ENCODE measurements at regions not wholly inside any gene's neighbourhood (a gene's known extent, or its start where the extent isn't known, plus 50 kb on each side); places are given as distances from the start of the nearest gene placed in this dataset.

DNA sequence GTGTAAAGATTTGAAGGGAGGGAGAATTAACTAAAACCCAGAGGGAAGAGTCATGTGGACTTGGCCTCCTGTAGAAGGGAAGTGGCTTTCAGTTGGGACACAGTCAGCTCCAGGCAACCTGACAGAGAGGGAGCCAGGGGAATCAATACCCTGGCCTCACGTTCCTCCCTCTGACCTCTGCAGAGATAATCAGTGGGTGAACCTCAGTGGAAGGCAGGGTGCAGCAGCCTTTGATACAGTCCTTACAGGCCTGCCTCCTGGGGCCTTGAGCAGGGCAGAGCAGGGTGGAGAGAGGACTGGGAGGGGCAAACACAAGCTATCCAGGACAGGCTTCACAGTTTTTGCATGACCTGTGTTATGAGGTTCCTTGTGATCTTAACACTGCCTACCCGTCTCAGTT, 61.9 kb upstream of the GPBP1 start:
- Mint-ChIP-seq H3K4me3 (ENCODE audit: unreplicated experiment) (no peak overlapping the region), H3K4me1 (ENCODE audit: insufficient read depth, unreplicated experiment) (no peaks in the 10 kb centered on the region), H3K27ac (ENCODE audit: low read depth, unreplicated experiment) (no peak overlapping the region), H3K9me3 (ENCODE audit: unreplicated experiment) (no peaks in the 10 kb centered on the region), H3K36me3 (ENCODE audit: insufficient read depth, unreplicated experiment) (no peaks in the 10 kb centered on the region), H3K27me3 (ENCODE audit: insufficient read depth, unreplicated experiment) (no peaks in the 10 kb centered on the region)
- intact Hi-C loops (cut with micrococcal nuclease), result no loop called here
- ChIA-PET CTCF (interaction anchor here (0.8 to 1.3 kb wide), 3 partner anchors 16 to 251 kb away, joined by 3 to 4 read pairs (median 3); no protein-coding TSS in a partner anchor), POLR2A (no interaction called here)
- TF ChIP-seq, protein P1, sequence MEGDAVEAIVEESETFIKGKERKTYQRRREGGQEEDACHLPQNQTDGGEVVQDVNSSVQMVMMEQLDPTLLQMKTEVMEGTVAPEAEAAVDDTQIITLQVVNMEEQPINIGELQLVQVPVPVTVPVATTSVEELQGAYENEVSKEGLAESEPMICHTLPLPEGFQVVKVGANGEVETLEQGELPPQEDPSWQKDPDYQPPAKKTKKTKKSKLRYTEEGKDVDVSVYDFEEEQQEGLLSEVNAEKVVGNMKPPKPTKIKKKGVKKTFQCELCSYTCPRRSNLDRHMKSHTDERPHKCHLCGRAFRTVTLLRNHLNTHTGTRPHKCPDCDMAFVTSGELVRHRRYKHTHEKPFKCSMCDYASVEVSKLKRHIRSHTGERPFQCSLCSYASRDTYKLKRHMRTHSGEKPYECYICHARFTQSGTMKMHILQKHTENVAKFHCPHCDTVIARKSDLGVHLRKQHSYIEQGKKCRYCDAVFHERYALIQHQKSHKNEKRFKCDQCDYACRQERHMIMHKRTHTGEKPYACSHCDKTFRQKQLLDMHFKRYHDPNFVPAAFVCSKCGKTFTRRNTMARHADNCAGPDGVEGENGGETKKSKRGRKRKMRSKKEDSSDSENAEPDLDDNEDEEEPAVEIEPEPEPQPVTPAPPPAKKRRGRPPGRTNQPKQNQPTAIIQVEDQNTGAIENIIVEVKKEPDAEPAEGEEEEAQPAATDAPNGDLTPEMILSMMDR (IDR thresholded peaks at IDR 0.05; ENCODE audit: unreplicated experiment), result no peak
- DNase-seq (ENCODE audit: unreplicated experiment), result no peak
- BruUV-seq (replicated peaks), result no TSS peak

DNA sequence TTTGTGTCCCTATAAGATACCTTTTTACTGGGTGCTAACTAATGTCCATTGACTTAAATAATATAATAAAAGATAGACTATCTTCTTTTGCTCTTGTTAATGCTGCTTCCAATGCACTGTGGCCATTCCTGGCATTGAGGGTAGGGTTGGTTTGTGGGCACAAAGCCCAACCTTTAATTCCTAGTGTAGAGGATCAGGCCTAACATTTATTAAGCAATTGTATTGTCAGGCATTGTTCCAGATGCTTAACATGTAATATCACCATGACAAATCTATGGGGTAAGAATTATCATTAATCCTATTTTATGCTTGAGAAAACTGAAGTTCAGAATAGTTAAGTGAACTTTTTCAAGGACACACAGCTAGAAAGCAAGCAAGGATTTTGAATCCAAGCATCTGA, 60.4 kb upstream of the GPBP1 start:
- TF ChIP-seq, protein P1 (IDR thresholded peaks at IDR 0.05; ENCODE audit: unreplicated experiment), result no peak
- intact Hi-C loops (cut with micrococcal nuclease), result no loop called here
- H3K27ac Mint-ChIP-seq (ENCODE audit: low read depth, unreplicated experiment), result peak overlapping the region; percentile 55
- H3K27me3 Mint-ChIP-seq (ENCODE audit: insufficient read depth, unreplicated experiment), result no peaks in the 10 kb centered on the region
- no peak overlapping the region for H3K4me3 Mint-ChIP-seq (ENCODE audit: unreplicated experiment)
- BruUV-seq (replicated peaks), result no TSS peak
- no peaks in the 10 kb centered on the region for H3K9me3 Mint-ChIP-seq (ENCODE audit: unreplicated experiment)
- H3K4me1 Mint-ChIP-seq (ENCODE audit: insufficient read depth, unreplicated experiment), result no peaks in the 10 kb centered on the region
- H3K36me3 Mint-ChIP-seq (ENCODE audit: insufficient read depth, unreplicated experiment), result no peaks in the 10 kb centered on the region
- CTCF ChIA-PET, result interaction anchor here (0.6 kb wide), 1 partner anchor 212 kb away, joined by 3 read pairs; no protein-coding TSS in a partner anchor
- DNase-seq (ENCODE audit: unreplicated experiment), result peak; percentile 36
- POLR2A ChIA-PET, result no interaction called here

DNA sequence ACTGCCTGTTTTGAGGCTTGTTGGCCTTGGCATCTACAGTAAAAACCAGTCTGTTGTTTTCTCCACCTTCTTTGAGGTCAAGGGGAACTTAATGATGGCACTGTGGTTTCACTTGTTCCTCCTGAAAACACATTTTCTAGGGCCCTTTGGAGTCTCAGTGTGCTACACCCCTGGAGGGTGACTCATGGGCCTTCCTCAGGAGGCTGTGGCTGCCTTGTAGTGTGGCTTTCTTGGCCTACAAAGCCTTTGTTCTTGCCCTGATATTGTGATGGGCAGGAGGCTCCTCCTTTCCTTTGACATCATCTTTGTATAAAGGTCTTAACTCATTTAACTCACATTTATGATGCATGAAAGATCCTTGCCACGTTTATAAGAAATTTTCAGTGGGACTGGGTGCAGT, 56.3 kb upstream of the GPBP1 start:
- no peaks in the 10 kb centered on the region for H3K9me3 Mint-ChIP-seq (ENCODE audit: unreplicated experiment)
- no peak for DNase-seq (ENCODE audit: unreplicated experiment)
- ChIA-PET POLR2A (no interaction called here), CTCF (no interaction called here)
- no peaks in the 10 kb centered on the region for H3K4me1 Mint-ChIP-seq (ENCODE audit: insufficient read depth, unreplicated experiment)
- BruUV-seq (replicated peaks), result no TSS peak
- H3K27ac Mint-ChIP-seq (ENCODE audit: low read depth, unreplicated experiment), result no peak overlapping the region
- TF ChIP-seq, protein P1 (IDR thresholded peaks at IDR 0.05; ENCODE audit: unreplicated experiment), result no peak
- H3K36me3 Mint-ChIP-seq (ENCODE audit: insufficient read depth, unreplicated experiment), result no peaks in the 10 kb centered on the region
- no peak overlapping the region for H3K4me3 Mint-ChIP-seq (ENCODE audit: unreplicated experiment)
- H3K27me3 Mint-ChIP-seq (ENCODE audit: insufficient read depth, unreplicated experiment), result no peaks in the 10 kb centered on the region
- intact Hi-C loops (cut with micrococcal nuclease), result no loop called here

DNA sequence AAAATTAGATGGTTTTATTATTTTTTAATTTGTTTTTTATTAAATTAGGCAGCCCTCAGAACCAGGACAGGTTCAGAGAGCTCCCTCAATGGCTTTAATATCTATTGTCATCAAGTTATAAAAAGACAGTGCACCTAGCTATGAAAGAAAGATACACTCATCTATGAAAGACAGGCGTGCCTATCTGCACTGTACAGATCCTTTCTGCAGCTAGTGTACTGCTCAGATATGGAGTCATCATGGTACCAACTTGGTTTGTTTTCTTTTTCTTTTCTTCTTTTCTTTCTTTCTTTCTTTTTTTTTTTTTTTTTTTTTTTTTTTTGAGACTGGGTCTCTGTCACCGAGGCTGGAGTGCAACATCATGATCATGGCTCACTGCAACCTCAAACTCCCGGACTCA, 54.8 kb upstream of the GPBP1 start:
- Mint-ChIP-seq H3K36me3 (ENCODE audit: insufficient read depth, unreplicated experiment) (no peaks in the 10 kb centered on the region), H3K9me3 (ENCODE audit: unreplicated experiment) (peaks cover 5% of the 10 kb centered on the region), H3K4me1 (ENCODE audit: insufficient read depth, unreplicated experiment) (no peaks in the 10 kb centered on the region), H3K4me3 (ENCODE audit: unreplicated experiment) (no peak overlapping the region), H3K27me3 (ENCODE audit: insufficient read depth, unreplicated experiment) (no peaks in the 10 kb centered on the region), H3K27ac (ENCODE audit: low read depth, unreplicated experiment) (no peak overlapping the region)
- BruUV-seq (replicated peaks), result no TSS peak
- DNase-seq (ENCODE audit: unreplicated experiment), result no peak
- ChIA-PET CTCF (interaction anchor here (0.5 kb wide), 1 partner anchor 212 kb away, joined by 3 read pairs; no protein-coding TSS in a partner anchor), POLR2A (no interaction called here)
- TF ChIP-seq, protein P1 (IDR thresholded peaks at IDR 0.05; ENCODE audit: unreplicated experiment), result no peak
- intact Hi-C loops (cut with micrococcal nuclease), result no loop called here
